HG03460 (cell line): ENCODE measurements at regions not wholly inside any gene's neighbourhood (a gene's known extent, or its start where the extent isn't known, plus 50 kb on each side); places are given as distances from the start of the nearest gene placed in this dataset.

Experiments
- ATAC-seq: cut with Tn5 transposase; IDR thresholded peaks from one replicate; pipeline ENCODE4 v1.9.1; 2021; ENCODE audit not compliant: unreplicated experiment

DNA sequence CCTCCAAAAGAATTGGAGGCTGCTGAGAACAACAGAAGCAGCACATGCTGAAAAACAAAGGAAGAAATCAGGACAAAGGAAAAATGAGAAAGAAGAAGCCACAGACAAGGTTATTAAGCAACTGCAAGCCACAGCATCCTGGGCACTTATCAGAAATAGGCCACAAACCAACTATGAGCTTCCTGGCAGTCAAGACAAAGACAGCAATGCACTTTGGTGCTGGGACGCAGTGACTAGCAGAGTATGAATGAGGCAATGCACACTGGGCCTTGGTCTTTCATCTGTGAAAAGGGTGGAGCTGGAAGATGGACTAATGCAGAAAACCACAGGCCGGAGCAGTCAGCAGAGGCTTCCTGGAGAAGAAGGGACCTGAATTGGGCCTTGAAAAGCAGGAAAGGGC, 56.0 kb upstream of the LINGO1 start:
- no peak for ATAC-seq

GRCh38 chr15:77688266-77688665, 55.6 kb upstream of the LINGO1 start:
- ATAC-seq = no peak

- no peak for ATAC-seq
Measured at GRCh38 chr15:77685082-77685815, 52.5 kb upstream of the LINGO1 start.

- ATAC-seq = no peak
Measured at GRCh38 chr15:77684341-77685081, 51.8 kb upstream of the LINGO1 start.

- no peak for ATAC-seq
Measured at GRCh38 chr15:77682564-77682963, 49.9 kb upstream of the LINGO1 start.
